H54 (cell line): ENCODE measurements at regions not wholly inside any gene's neighbourhood (a gene's known extent, or its start where the extent isn't known, plus 50 kb on each side); places are given as distances from the start of the nearest gene placed in this dataset.

Experiments used
- DNase-seq: peaks from one replicate; pipeline ENCODE4 v3.0.0; 2011; ENCODE audit warnings: low spot score, mixed read lengths; ENCODE audit not compliant: insufficient read length
- FAIRE-seq: peaks from 3 replicates; lab custom pipeline; 2011; peaks lifted over from hg19 to GRCh38; lab: Jason Lieb, UNC
- POLR2A ChIP-seq: IDR thresholded peaks from 2 replicates; pipeline ENCODE4 v1.6.1; 2011; ENCODE audit warnings: low read depth, mild to moderate bottlenecking, low read length

- no peak for TF ChIP-seq POLR2A
- DNase-seq (no peak), FAIRE-seq (no peak)
These were observed 81.7 kb upstream of the TMEM72 start for GRCh38 chr10:44829426-44829825.

- FAIRE-seq, result no peak
- no peak for TF ChIP-seq POLR2A
- no peak for DNase-seq
These were observed 81.1 kb upstream of the TMEM72 start for GRCh38 chr10:44830022-44830421.

- TF ChIP-seq POLR2A, result no peak
- DNase-seq, result no peak
- FAIRE-seq, result no peak
These were observed 79.6 kb upstream of the TMEM72 start for GRCh38 chr10:44831581-44831980.

GRCh38 chr10:44832595-44833390, 78.3 kb upstream of the TMEM72 start:
- FAIRE-seq, result no peak
- no peak for TF ChIP-seq POLR2A
- no peak for DNase-seq

- TF ChIP-seq POLR2A, result no peak
- FAIRE-seq, result no peak
These were observed 77.0 kb upstream of the TMEM72 start for GRCh38 chr10:44834131-44834530.

GRCh38 chr10:44835300-44835699, 75.8 kb upstream of the TMEM72 start:
- no peak for TF ChIP-seq POLR2A
- DNase-seq (no peak), FAIRE-seq (no peak)

More at GRCh38 chr10:44834131-44834530, 77.0 kb upstream of the TMEM72 start:
- DNase-seq, result no peak

GRCh38 chr10:44843484-44843883, 67.7 kb upstream of the TMEM72 start:
- DNase-seq (no peak), FAIRE-seq (no peak)
- no peak for TF ChIP-seq POLR2A

GRCh38 chr10:44845361-44846175, 65.6 kb upstream of the TMEM72 start:
- DNase-seq, result no peak
- no peak for TF ChIP-seq POLR2A
- FAIRE-seq, result no peak

GRCh38 chr10:44847110-44847509, 64.0 kb upstream of the TMEM72 start:
- DNase-seq (no peak), FAIRE-seq (no peak)
- no peak for TF ChIP-seq POLR2A

- FAIRE-seq (no peak), DNase-seq (no peak)
- TF ChIP-seq POLR2A, result no peak
These were observed 62.9 kb upstream of the TMEM72 start for GRCh38 chr10:44848211-44848610.

- DNase-seq (no peak), FAIRE-seq (no peak)
- no peak for TF ChIP-seq POLR2A
These were observed 61.2 kb upstream of the TMEM72 start for GRCh38 chr10:44849936-44850335.

- FAIRE-seq, result no peak
- no peak for DNase-seq
- TF ChIP-seq POLR2A, result no peak
These were observed 60.7 kb upstream of the TMEM72 start for GRCh38 chr10:44850356-44850934.

GRCh38 chr10:44851413-44851812, 59.7 kb upstream of the TMEM72 start:
- TF ChIP-seq POLR2A, result no peak
- no peak for DNase-seq
- FAIRE-seq, result no peak

GRCh38 chr10:44851881-44852280, 59.3 kb upstream of the TMEM72 start:
- DNase-seq (no peak), FAIRE-seq (no peak)
- TF ChIP-seq POLR2A, result no peak
